Fibroblast of upper back skin (primary cell): ENCODE measurements at regions not wholly inside any gene's neighbourhood (a gene's known extent, or its start where the extent isn't known, plus 50 kb on each side); places are given as distances from the start of the nearest gene placed in this dataset.

Experiments
- DNase-seq: peaks from one replicate; pipeline ENCODE4 v3.0.0-alpha.2; 2013

DNA sequence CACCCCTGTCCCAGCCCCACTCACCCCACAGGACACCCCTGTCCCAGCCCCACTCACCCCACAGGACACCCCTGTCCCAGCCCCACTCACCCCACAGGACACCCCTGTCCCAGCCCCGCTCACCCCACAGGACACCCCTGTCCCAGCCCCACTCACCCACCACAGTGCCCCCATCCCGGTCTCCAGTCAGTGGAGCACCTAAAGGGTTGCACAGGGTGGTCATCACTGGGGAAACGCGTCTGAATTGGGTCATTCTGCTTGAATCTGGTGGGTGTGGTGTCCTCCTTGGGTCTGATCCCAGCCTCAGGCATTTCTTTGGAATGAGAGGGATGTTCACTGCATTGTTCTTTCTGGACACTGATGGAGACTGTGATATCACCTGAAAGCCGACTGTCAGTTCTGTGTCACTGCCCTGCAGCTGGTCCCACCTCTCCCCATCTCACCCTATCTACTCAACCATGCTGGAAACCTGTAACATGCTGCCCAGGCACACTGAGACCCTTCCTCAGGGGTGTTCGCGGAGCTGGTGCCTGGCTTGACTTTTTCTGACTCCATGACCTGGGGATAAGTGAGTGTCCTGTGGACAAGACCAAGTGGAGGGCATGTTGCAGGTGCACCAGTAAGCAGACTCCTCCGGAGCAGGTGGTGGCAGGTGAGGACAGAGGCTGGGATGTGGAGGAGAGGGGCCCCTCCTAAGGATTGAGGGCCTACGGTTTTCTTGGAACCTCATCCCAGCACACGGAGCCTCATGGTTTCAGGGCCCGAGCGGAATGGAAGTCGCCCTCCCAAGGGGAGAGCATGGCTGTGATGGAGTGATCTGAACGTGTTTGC lies 262.5 kb upstream of the PPP2R2D start:
- DNase-seq = no peak

- no peak for DNase-seq
These were observed 261.9 kb upstream of the PPP2R2D start for GRCh38 chr10:131638880-131639278.

- no peak for DNase-seq
These were observed 260.7 kb upstream of the PPP2R2D start for GRCh38 chr10:131640045-131640644.

GRCh38 chr10:131641231-131641630 lies 259.6 kb upstream of the PPP2R2D start:
- no peak for DNase-seq

- DNase-seq = no peak
These were observed 258.9 kb upstream of the PPP2R2D start for GRCh38 chr10:131641898-131642297.

DNA sequence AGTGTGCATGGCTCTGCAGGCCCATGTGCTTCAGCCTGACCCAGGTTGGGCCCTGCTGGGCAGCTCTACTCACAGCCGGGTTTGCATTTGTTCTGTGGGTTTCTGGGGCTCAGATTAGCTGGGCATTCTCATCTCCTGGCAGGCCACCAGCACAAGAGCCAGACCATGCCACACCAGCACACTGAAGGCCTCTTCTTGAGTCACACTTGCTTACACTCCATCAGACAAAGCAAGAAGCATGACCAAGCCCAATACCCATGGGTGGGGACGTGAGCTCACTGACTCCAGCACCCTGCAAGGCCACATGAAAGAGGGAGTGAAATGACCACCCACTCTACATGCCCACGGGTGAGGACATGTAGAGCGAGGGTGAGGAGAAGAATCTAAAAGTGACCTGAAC lies 257.8 kb upstream of the PPP2R2D start:
- DNase-seq = no peak

DNA sequence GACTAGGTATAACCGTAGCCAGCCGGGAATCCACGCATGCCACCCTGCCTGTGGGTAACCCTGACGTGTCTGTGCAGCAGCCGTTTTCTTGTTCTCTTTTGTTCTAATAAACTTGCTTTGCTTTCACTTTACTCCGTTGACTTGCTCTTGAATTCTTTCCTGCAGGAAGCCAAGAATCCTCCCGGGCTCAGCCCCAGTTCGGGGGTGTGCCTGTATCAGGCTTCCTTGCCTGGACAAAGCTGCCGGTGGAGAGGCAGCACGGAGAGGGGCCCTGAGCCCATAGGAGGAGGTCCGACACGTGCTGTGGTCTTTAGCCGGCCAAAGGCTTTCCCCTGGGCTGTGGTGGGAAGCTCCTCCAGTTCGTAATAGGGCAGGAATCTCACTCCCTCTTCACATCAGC lies 256.5 kb upstream of the PPP2R2D start:
- DNase-seq = no peak

DNA sequence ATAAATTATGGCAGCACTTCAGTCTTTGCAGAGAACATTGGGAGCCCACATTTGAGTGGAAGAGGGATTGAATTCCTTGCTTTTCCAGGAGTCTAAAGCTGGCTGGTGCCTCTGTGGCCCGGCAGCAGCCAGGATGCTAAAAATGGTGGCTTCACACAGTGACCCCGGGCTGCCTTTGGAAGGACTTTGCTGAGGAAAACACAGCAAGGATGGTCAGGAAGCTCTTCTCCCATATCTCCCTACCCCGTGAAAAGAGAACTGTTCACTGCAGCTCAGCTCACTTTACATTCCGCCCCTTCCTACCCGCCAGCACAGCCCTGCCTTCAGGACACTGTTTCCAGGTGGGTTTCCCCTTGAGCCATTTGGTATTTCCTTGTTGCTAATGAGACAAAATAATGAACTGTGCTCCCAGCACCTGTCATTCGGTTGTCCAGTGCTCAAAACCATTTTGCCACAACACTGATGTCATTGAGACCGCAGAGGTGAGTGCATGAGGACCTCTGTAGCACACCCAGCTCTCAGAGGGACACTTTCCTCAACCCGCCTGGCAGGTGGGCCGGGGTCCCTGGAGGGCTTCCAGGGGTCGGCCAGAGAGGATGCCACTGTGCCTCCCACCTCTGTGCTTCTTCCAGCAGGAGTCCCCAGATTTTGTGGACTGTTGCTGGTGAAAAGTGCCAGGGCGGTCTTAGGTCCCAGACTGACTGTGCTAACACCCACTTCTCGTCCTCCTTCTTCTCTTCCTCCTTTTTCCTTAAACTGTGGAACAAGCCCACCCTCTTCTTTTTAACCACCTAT lies 255.7 kb upstream of the PPP2R2D start:
- DNase-seq = no peak

DNA sequence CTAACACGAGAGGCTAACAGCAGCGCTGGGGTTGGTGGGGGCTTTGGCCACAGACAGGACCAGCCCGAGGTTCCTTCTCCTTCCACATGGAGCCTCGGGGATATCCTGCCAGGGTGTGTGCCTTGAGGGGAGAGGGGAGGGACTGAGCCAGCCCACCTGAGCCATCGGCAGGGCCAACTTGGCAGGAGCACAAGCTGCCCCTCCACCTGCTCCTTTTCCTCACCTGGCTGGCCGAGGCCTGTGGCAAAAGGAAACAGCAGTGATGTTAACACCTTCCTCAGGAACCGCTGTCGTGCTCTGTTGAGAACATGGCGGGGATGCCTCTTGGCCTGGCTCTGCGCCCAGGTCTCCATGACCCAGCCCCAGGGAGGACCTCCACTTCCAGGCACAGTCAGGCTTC lies 255.1 kb upstream of the PPP2R2D start:
- DNase-seq = no peak

GRCh38 chr10:131646551-131647525 lies 254.0 kb upstream of the PPP2R2D start:
- no peak for DNase-seq

- DNase-seq = no peak
These were observed 253.0 kb upstream of the PPP2R2D start for GRCh38 chr10:131647789-131648188.

DNA sequence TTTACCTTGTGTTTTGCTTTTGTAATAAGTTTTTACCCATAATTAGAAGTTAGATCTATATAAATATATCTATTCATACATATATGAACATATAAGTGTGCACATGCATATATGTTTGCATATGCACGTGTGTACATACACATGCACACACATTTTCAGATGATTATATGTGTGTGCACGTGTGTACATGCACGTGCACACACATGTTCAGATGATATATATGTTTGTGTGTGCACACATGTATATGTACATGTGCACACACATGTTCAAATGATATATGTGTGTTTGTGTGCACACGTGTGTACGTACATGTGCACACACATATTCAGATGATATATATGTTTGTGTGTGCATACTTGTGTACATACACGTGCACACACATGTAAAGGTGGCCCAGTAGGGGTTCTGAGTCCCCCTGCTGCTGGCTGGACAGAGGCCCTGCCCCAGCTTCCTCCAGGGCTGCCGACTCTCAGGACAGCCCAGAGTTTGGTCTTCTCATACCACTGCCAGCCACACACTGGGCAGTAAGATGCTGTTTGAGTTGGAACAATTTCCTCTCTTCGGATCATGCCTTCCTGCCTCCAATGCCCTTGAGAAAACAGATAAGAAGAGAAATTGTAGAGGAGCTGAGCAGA lies 252.3 kb upstream of the PPP2R2D start:
- no peak for DNase-seq

GRCh38 chr10:131649617-131650016 lies 251.2 kb upstream of the PPP2R2D start:
- no peak for DNase-seq

DNA sequence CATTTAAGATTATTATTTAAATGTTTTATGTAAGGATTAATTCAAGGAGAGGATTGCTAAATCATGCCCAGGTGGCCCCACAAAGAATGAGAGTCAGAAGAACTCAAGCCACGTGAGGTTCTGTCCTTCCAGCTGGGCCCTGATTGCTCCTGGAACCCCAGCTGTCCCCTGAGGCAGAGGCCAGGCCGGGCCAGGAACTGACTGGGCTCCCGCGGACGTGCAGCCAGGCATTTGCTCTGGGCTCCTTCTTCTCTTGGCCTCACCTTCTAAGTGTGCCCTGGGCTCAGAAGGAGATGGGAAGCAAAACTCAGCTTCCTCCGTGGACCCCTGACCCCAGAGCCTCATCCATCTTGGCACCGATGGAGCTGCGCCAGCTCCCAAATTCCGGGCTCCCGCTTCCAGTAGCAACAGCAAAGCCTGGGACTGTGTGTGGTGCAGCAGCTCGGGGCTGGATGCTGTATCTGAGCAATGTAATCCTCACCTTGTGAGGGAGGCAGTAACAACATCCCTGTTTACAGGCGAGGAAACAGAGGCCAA lies 250.6 kb upstream of the PPP2R2D start:
- DNase-seq = no peak

- no peak for DNase-seq
These were observed 249.8 kb upstream of the PPP2R2D start for GRCh38 chr10:131650771-131651673.

GRCh38 chr10:131651674-131652437 lies 249.0 kb upstream of the PPP2R2D start:
- no peak for DNase-seq

- DNase-seq = no peak
These were observed 248.2 kb upstream of the PPP2R2D start for GRCh38 chr10:131652438-131653139.

DNA sequence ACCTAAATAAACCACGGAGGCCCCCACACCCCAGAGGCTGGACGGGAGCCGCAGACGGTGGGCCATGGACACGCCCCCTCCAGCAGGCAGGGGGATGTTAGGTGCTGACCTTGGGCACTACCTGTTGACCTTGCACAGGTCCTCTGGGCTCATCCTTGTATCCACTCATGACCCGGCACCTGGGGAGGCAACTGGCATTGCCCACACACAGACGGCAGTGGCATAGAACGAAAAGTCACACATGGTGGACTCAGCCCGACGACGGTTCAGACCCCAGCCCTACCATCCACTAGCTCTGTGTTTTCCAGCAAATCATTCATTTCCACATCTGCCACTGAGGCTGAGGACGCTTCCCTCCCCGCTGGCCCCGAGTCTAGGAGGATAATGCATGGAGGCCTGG lies 247.7 kb upstream of the PPP2R2D start:
- DNase-seq = no peak
